NCI-H510A (cell line): ENCODE measurements at regions not wholly inside any gene's neighbourhood (a gene's known extent, or its start where the extent isn't known, plus 50 kb on each side); places are given as distances from the start of the nearest gene placed in this dataset.
"Not testable (repeated sequence)": the region's sequence is repeated elsewhere in the genome, so short reads cannot be mapped to it uniquely, and the experiment has no call there.

ENCODE experiments used
- DNase-seq: peaks from one replicate; lab custom pipeline; 2025; lab: John Stamatoyannopoulos, UW

- DNase-seq = no peak
Measured at GRCh38 chr2:167843657-167844056, 403.7 kb downstream of the STK39 start.

- DNase-seq = no peak
Measured at GRCh38 chr2:167843217-167843616, 404.2 kb downstream of the STK39 start.

GRCh38 chr2:167842047-167842446, 405.3 kb downstream of the STK39 start:
- no peak for DNase-seq

GRCh38 chr2:167835290-167835689, 412.1 kb downstream of the STK39 start:
- DNase-seq = not testable (repeated sequence)

- no peak for DNase-seq
Measured at GRCh38 chr2:167834707-167835106, 412.7 kb downstream of the STK39 start.

- DNase-seq = no peak
Measured at GRCh38 chr2:167833294-167833693, 414.1 kb downstream of the STK39 start.

GRCh38 chr2:167832868-167833287, 414.5 kb downstream of the STK39 start:
- no peak for DNase-seq

- DNase-seq = peak; percentile 22
Measured at GRCh38 chr2:167827352-167828097, 419.9 kb downstream of the STK39 start.

GRCh38 chr2:167826906-167827305, 420.5 kb downstream of the STK39 start:
- no peak for DNase-seq

GRCh38 chr2:167825664-167826063, 421.7 kb downstream of the STK39 start:
- no peak for DNase-seq

- no peak for DNase-seq
Measured at GRCh38 chr2:167822690-167823465, 424.5 kb downstream of the STK39 start.

- DNase-seq = no peak
Measured at GRCh38 chr2:167820488-167820887, 426.9 kb downstream of the STK39 start.

- no peak for DNase-seq
Measured at GRCh38 chr2:167818521-167818920, 428.9 kb downstream of the STK39 start.

- no peak for DNase-seq
Measured at GRCh38 chr2:167817908-167818307, 429.5 kb downstream of the STK39 start.

GRCh38 chr2:167817422-167817821, 430.0 kb downstream of the STK39 start:
- DNase-seq = no peak

GRCh38 chr2:167816874-167817290, 430.5 kb downstream of the STK39 start:
- DNase-seq = no peak

- DNase-seq = no peak
Measured at GRCh38 chr2:167814881-167815718, 432.3 kb downstream of the STK39 start.

- DNase-seq = not testable (repeated sequence)
Measured at GRCh38 chr2:167814482-167814880, 432.9 kb downstream of the STK39 start.

GRCh38 chr2:167809799-167810198, 437.6 kb downstream of the STK39 start:
- DNase-seq = not testable (repeated sequence)

- no peak for DNase-seq
Measured at GRCh38 chr2:167803449-167803988, 443.9 kb downstream of the STK39 start.

- no peak for DNase-seq
Measured at GRCh38 chr2:167794554-167795255, 452.7 kb downstream of the STK39 start.
